Heart left ventricle (tissue), 16 donors: ENCODE measurements at regions not wholly inside any gene's neighbourhood (a gene's known extent, or its start where the extent isn't known, plus 50 kb on each side); places are given as distances from the start of the nearest gene placed in this dataset.

Experiments
- ATAC-seq, 4 donors: fragments of 200-7000 bp; cut with Tn5 transposase; one replicate each; pipeline ENCODE4 v1.9.1; 2020 to 2022; ENCODE audit warnings: moderate library complexity in 4 of 4, mild to moderate bottlenecking in 3 of 4, moderate number of reproducible peaks in 1 of 4
- DNase-seq, 5 donors: peaks; one replicate each; pipeline ENCODE4 v3.0.0-alpha.2; 2020
- H3K27ac ChIP-seq, 12 donors: fragments of 200-600 bp; sonication (generic) in 4 of 12; one replicate each; pipeline versions ENCODE4 v1.5.0 to v1.8.0; 2016 to 2022; ENCODE audit warnings: mild to moderate bottlenecking in 2 of 12
- H3K27me3 ChIP-seq, 9 donors: fragments of 200-600 bp; sonication (generic) in 2 of 9; one replicate each; pipeline versions ENCODE4 v1.5.1 to v1.8.0; 2016 to 2022; ENCODE audit warnings: mild to moderate bottlenecking in 3 of 9
- H3K36me3 ChIP-seq, 9 donors: fragments of 200-600 bp; sonication (generic) in 2 of 9; one replicate each; pipeline versions ENCODE4 v1.5.0 to v1.8.0; 2018 to 2022; ENCODE audit warnings: mild to moderate bottlenecking in 2 of 9
- H3K4me1 ChIP-seq, 12 donors: fragments of 200-600 bp; sonication (generic) in 4 of 12; one replicate each; pipeline versions ENCODE4 v1.5.0 to v1.8.0; 2016 to 2022; ENCODE audit warnings: mild to moderate bottlenecking in 3 of 12
- H3K4me3 ChIP-seq, 12 donors: fragments of 200-600 bp; sonication (generic) in 4 of 12; one replicate each; pipeline versions ENCODE4 v1.5.0 to v1.8.0; 2017 to 2022; ENCODE audit warnings: mild to moderate bottlenecking in 9 of 12, moderate library complexity in 4 of 12
- H3K9me3 ChIP-seq, 12 donors: fragments of 200-600 bp; sonication (generic) in 4 of 12; one replicate each; pipeline versions ENCODE4 v1.5.0 to v1.8.0; 2016 to 2022; ENCODE audit warnings: mild to moderate bottlenecking in 1 of 12
- POLR2A ChIP-seq, 2 donors: fragments of 450-650 bp; IDR thresholded peaks; one replicate each; pipeline ENCODE4 v1.6.1; 2017; ENCODE audit warnings: antibody characterized with exemption in 2 of 2, mild to moderate bottlenecking in 2 of 2, moderate library complexity in 2 of 2
- WGBS, 4 donors: extraction: QIAGEN DNeasy Blood & Tissue Kit in 2 of 4; methylation state at CpG; one replicate each; pipeline versions ENCODE4 v1.1.5 to v1.1.7; 2013 to 2018; 5-methylcytosine and 5-hydroxymethylcytosine counted together
- intact Hi-C, 10 donors: fragments of 100-400 bp; cut with DNase I; formaldehyde crosslinking; loops; one replicate each; pipeline versions ENCODE4 v1.11.1 to v1.14.2; 2022
- TF ChIP-seq, protein P1 (sequence below), 12 donors: fragments of 200-600 bp; sonication (generic) in 4 of 12; IDR thresholded peaks; one replicate each; pipeline versions ENCODE4 v1.5.0 to v1.8.0; 2018 to 2022; ENCODE audit warnings: antibody characterized with exemption in 12 of 12, mild to moderate bottlenecking in 5 of 12
- donor health status: ischemic (EF 13 %, LVEDD 7.1; RV severe dilation, severe dysfunction).
- donor health status: healthy with polysubstance abuse.
- donor health status: DM: no; HTN: yes; CAD: no.
- donor health status: DM: no; HTN: no; CAD: no.
- donor health status: ischemic (EF 25% LVEDD 6.9; RV normal size, moderate dysfunction).
- donor health status: ischemic (EF 25% LVEDD 5.7; RV mildly dilated, moderate dysfunction).
- donor health status: healthy.
- donor health status: DM: yes; HTN: yes; CAD: no.
- donor health status: ischemic (EF 35%, LVEDD 5.7; RV mildly dilated, moderate dysfunction).
- donor health status: nonischemic (EF 11% LVEDD 7.7; RV severe dilation, severe dysfunction).
- donor health status: DM: yes; HTN: yes; CAD: no.
- donor health status: PGD.
- donor health status: ischemic (EF 29% LVEDD 5.4; RV normal size, mild dysfunction).
- donor health status: nonischemic (EF 23%, LVEDD 6.1; RV moderate dilation, normal function).

- no peaks in the 10 kb centered on the region for H3K36me3 ChIP-seq
- no peak for TF ChIP-seq POLR2A (IDR thresholded peaks at IDR 0.05)
- TF ChIP-seq, protein P1, sequence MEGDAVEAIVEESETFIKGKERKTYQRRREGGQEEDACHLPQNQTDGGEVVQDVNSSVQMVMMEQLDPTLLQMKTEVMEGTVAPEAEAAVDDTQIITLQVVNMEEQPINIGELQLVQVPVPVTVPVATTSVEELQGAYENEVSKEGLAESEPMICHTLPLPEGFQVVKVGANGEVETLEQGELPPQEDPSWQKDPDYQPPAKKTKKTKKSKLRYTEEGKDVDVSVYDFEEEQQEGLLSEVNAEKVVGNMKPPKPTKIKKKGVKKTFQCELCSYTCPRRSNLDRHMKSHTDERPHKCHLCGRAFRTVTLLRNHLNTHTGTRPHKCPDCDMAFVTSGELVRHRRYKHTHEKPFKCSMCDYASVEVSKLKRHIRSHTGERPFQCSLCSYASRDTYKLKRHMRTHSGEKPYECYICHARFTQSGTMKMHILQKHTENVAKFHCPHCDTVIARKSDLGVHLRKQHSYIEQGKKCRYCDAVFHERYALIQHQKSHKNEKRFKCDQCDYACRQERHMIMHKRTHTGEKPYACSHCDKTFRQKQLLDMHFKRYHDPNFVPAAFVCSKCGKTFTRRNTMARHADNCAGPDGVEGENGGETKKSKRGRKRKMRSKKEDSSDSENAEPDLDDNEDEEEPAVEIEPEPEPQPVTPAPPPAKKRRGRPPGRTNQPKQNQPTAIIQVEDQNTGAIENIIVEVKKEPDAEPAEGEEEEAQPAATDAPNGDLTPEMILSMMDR (IDR thresholded peaks at IDR 0.05), result no peak
- ATAC-seq, result no peak
- H3K9me3 ChIP-seq, result peaks cover 0 to 5% (median 0%) of the 10 kb centered on the region in 12 donors
- no peaks in the 10 kb centered on the region for H3K27me3 ChIP-seq
- intact Hi-C loops, result no loop called here
- no peak overlapping the region for H3K4me3 ChIP-seq
- 70 to 79% (median 73%) methylated on average over 9 of the region's 9 CpGs for WGBS, 4 donors
- H3K27ac ChIP-seq, result no peak overlapping the region
- DNase-seq, result no peak
- peaks cover 0 to 3% (median 0%) of the 10 kb centered on the region in 12 donors for H3K4me1 ChIP-seq
These were observed 57.5 kb upstream of the SP4 start for GRCh38 chr7:21370283-21370982.

DNA sequence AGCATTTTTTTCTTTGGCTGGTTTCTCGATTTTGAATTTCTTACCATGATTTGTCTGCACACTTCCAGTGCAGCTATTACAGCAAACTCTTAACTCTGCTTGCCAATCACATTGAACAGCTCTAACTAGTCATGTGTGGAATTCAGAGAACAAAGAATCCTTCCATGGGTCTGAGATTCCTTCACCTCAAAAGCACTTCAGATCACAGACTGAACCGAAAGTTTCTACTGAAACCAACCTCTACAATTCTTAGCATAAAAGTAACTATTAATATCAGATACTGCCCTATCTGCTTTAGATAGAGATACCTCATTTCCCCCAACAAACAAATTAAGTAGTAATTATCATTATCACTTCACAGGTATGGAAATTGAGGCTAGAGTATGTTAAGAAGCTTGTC, 56.5 kb upstream of the SP4 start:
- Histone ChIP-seq H3K9me3 (peaks cover 0 to 7% (median 0%) of the 10 kb centered on the region in 12 donors), H3K36me3 (no peaks in the 10 kb centered on the region), H3K27me3 (no peaks in the 10 kb centered on the region), H3K27ac (no peak overlapping the region), H3K4me3 (no peak overlapping the region), H3K4me1 (peaks cover 0 to 3% (median 0%) of the 10 kb centered on the region in 12 donors)
- intact Hi-C loops, result no loop called here
- DNase-seq (no peak), ATAC-seq (no peak)
- TF ChIP-seq, protein P1 (IDR thresholded peaks at IDR 0.05), result no peak
- TF ChIP-seq POLR2A (IDR thresholded peaks at IDR 0.05), result no peak
- 39 to 43% (median 41%) methylated on average over 2 of the region's 2 CpGs for WGBS, 4 donors

- ATAC-seq, result no peak
- WGBS, 4 donors, result 84 to 91% (median 90%) methylated on average over 7 of the region's 7 CpGs
- Histone ChIP-seq H3K27ac (no peak overlapping the region), H3K4me3 (no peak overlapping the region), H3K9me3 (peaks cover 0 to 19% (median 2%) of the 10 kb centered on the region in 12 donors), H3K36me3 (no peaks in the 10 kb centered on the region), H3K4me1 (no peaks in the 10 kb centered on the region), H3K27me3 (no peaks in the 10 kb centered on the region)
- intact Hi-C loops, result no loop called here
- TF ChIP-seq, protein P1 (IDR thresholded peaks at IDR 0.05), result no peak
- no peak for TF ChIP-seq POLR2A (IDR thresholded peaks at IDR 0.05)
- DNase-seq, result no peak
These were observed 54.9 kb upstream of the SP4 start for GRCh38 chr7:21373031-21373430.

DNA sequence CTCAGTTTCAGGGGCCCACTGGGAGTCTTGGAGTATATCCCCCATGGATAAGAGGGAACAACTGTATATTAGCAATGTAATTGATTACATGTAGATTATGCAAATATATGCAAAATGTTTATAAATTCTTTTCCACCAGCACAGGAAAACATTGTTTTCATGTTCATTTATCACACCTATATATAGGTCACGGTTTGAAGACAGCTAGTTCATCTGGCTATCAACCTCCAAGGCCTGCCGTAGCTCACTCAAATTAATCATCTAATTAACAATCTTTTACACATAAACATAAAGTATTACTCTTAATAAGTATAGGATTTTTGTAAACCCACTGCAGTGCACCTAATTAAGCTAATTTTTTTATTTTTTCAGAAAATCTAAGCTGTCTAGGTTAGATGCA, 53.7 kb upstream of the SP4 start:
- no peaks in the 10 kb centered on the region for H3K36me3 ChIP-seq
- intact Hi-C loops, result no loop called here
- H3K4me3 ChIP-seq, result no peak overlapping the region
- H3K27me3 ChIP-seq, result no peaks in the 10 kb centered on the region
- TF ChIP-seq POLR2A (IDR thresholded peaks at IDR 0.05), result no peak
- TF ChIP-seq, protein P1 (IDR thresholded peaks at IDR 0.05), result no peak
- no peak for DNase-seq
- ATAC-seq, result no peak
- peaks cover 0 to 23% (median 2%) of the 10 kb centered on the region in 12 donors for H3K9me3 ChIP-seq
- H3K4me1 ChIP-seq, result no peaks in the 10 kb centered on the region
- 89 to 94% (median 92%) methylated on average over 2 of the region's 2 CpGs for WGBS, 4 donors
- no peak overlapping the region for H3K27ac ChIP-seq
